ENCODE measurements at regions not wholly inside any gene's neighbourhood (a gene's known extent, or its start where the extent isn't known, plus 50 kb on each side); places are given as distances from the start of the nearest gene placed in this dataset.
"Not testable (repeated sequence)": the region's sequence is repeated elsewhere in the genome, so short reads cannot be mapped to it uniquely, and the experiment has no call there.

- TF ChIP-seq CTCF (conservative IDR thresholded peaks at IDR 0.05); EZH2 (IDR thresholded peaks at IDR 0.05; ENCODE audit: low read depth): not testable (repeated sequence)
Measured at GRCh38 chr13:71184583-71184982, 682.4 kb downstream of the DACH1 start.

Measured in PC-9 (cell line).